ENCODE measurements at regions not wholly inside any gene's neighbourhood (a gene's known extent, or its start where the extent isn't known, plus 50 kb on each side); places are given as distances from the start of the nearest gene placed in this dataset.

DNA sequence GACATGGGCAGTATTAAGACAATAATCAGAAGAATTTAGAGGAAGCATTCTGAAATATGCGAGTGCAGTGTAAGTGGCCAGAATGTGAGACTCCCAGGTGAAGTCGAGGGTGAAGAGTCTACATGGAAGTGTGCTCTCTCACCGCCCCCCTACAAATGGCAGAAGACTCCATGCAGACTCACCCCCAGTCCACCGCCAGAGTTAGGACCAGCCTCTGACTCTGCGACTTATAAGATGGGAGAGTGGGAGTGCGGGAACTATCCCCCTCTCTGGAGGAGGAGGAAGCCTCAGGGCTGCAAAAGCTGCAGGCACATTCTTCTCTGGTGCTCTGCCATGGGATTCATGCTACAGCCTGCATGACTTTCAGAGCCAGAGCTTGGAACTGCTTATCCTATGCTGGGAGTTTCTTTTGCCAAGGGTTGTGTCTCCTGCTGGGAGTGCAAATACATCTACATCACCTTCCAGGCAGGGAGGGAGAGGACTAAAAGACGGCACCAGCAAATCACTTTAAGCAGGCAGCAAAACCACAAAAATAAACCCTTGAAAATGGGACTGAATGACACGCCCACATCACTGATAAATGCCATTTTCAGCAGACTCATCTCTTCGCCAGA lies 206.7 kb upstream of the SULF2 start:
- Histone ChIP-seq H3K27me3 (ENCODE audit: control insufficient read depth, insufficient read depth, low read length) (no peaks in the 10 kb centered on the region), H3K36me3 (ENCODE audit: control insufficient read depth, insufficient read depth, low read length) (no peaks in the 10 kb centered on the region), H3K4me3 (ENCODE audit: low read depth, low read length) (no peak overlapping the region)
- TF ChIP-seq, protein P1, sequence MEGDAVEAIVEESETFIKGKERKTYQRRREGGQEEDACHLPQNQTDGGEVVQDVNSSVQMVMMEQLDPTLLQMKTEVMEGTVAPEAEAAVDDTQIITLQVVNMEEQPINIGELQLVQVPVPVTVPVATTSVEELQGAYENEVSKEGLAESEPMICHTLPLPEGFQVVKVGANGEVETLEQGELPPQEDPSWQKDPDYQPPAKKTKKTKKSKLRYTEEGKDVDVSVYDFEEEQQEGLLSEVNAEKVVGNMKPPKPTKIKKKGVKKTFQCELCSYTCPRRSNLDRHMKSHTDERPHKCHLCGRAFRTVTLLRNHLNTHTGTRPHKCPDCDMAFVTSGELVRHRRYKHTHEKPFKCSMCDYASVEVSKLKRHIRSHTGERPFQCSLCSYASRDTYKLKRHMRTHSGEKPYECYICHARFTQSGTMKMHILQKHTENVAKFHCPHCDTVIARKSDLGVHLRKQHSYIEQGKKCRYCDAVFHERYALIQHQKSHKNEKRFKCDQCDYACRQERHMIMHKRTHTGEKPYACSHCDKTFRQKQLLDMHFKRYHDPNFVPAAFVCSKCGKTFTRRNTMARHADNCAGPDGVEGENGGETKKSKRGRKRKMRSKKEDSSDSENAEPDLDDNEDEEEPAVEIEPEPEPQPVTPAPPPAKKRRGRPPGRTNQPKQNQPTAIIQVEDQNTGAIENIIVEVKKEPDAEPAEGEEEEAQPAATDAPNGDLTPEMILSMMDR (IDR thresholded peaks at IDR 0.05; ENCODE audit: insufficient read depth, low read length, poor library complexity, severe bottlenecking): no peak
- no peak for DNase-seq (ENCODE audit: low read depth)

- H3K27me3 ChIP-seq (ENCODE audit: control insufficient read depth, insufficient read depth, low read length): no peaks in the 10 kb centered on the region
- no peak for DNase-seq (ENCODE audit: low read depth)
- no peak overlapping the region for H3K4me3 ChIP-seq (ENCODE audit: low read depth, low read length)
- no peaks in the 10 kb centered on the region for H3K36me3 ChIP-seq (ENCODE audit: control insufficient read depth, insufficient read depth, low read length)
- TF ChIP-seq, protein P1 (IDR thresholded peaks at IDR 0.05; ENCODE audit: insufficient read depth, low read length, poor library complexity, severe bottlenecking): no peak
These were observed 205.3 kb upstream of the SULF2 start for GRCh38 chr20:47990507-47991150.

GRCh38 chr20:47989957-47990356 lies 204.7 kb upstream of the SULF2 start:
- H3K27me3 ChIP-seq (ENCODE audit: control insufficient read depth, insufficient read depth, low read length): no peaks in the 10 kb centered on the region
- TF ChIP-seq, protein P1 (IDR thresholded peaks at IDR 0.05; ENCODE audit: insufficient read depth, low read length, poor library complexity, severe bottlenecking): no peak
- no peaks in the 10 kb centered on the region for H3K36me3 ChIP-seq (ENCODE audit: control insufficient read depth, insufficient read depth, low read length)
- no peak for DNase-seq (ENCODE audit: low read depth)
- no peak overlapping the region for H3K4me3 ChIP-seq (ENCODE audit: low read depth, low read length)

GRCh38 chr20:47988676-47989075 lies 203.4 kb upstream of the SULF2 start:
- TF ChIP-seq, protein P1 (IDR thresholded peaks at IDR 0.05; ENCODE audit: insufficient read depth, low read length, poor library complexity, severe bottlenecking): no peak
- no peak for DNase-seq (ENCODE audit: low read depth)
- Histone ChIP-seq H3K27me3 (ENCODE audit: control insufficient read depth, insufficient read depth, low read length) (no peaks in the 10 kb centered on the region), H3K36me3 (ENCODE audit: control insufficient read depth, insufficient read depth, low read length) (no peaks in the 10 kb centered on the region), H3K4me3 (ENCODE audit: low read depth, low read length) (no peak overlapping the region)

- no peak for DNase-seq (ENCODE audit: low read depth)
- TF ChIP-seq, protein P1 (IDR thresholded peaks at IDR 0.05; ENCODE audit: insufficient read depth, low read length, poor library complexity, severe bottlenecking): no peak
- H3K27me3 ChIP-seq (ENCODE audit: control insufficient read depth, insufficient read depth, low read length): no peaks in the 10 kb centered on the region
- H3K4me3 ChIP-seq (ENCODE audit: low read depth, low read length): no peak overlapping the region
- no peaks in the 10 kb centered on the region for H3K36me3 ChIP-seq (ENCODE audit: control insufficient read depth, insufficient read depth, low read length)
These were observed 200.0 kb upstream of the SULF2 start for GRCh38 chr20:47985092-47985850.
